H1 (cell line): ENCODE measurements at regions not wholly inside any gene's neighbourhood (a gene's known extent, or its start where the extent isn't known, plus 50 kb on each side); places are given as distances from the start of the nearest gene placed in this dataset.

Experiments used
- CTCF ChIA-PET: fragments of 300-600 bp; sonication (Branson Sonifier 250); formaldehyde crosslinking; loops from one replicate; lab custom pipeline; 2021; ENCODE audit not compliant: partially characterized antibody; lab: Charles Lee
- POLR2A ChIA-PET: fragments of 300-600 bp; sonication (Branson Sonifier 250); formaldehyde crosslinking; loops from one replicate; lab custom pipeline; 2021; ENCODE audit warnings: inconsistent platforms; ENCODE audit not compliant: partially characterized antibody; lab: Charles Lee
- DNase-seq, 2 experiments: peaks; one replicate each; pipeline versions ENCODE4 v3.0.0 to v3.0.0-alpha.2; 2010 to 2022; ENCODE audit warnings: low spot score in 2 of 2, low read depth in 1 of 2, mixed read lengths in 1 of 2
- FAIRE-seq: peaks from 2 replicates; lab custom pipeline; 2011; peaks lifted over from hg19 to GRCh38; lab: Jason Lieb, UNC
- H2AFZ ChIP-seq: 2 replicates; pipeline ENCODE4 v1.8.1; 2012; ENCODE audit warnings: low read length, inconsistent platforms
- H2AK5ac ChIP-seq: 2 replicates; pipeline ENCODE4 v1.6.1; 2013; ENCODE audit warnings: low read depth, low read length
- H2BK120ac ChIP-seq: replicated peaks from 2 replicates; pipeline ENCODE3; 2013; ENCODE audit warnings: low read depth, low read length, inconsistent platforms
- H2BK12ac ChIP-seq: 2 replicates; pipeline ENCODE4 v1.6.1; 2013; ENCODE audit warnings: low read depth, low read length
- H2BK15ac ChIP-seq: 2 replicates; pipeline ENCODE4 v1.6.1; 2013; ENCODE audit warnings: low read length
- H2BK20ac ChIP-seq: 2 replicates; pipeline ENCODE4 v1.6.1; 2013; ENCODE audit warnings: low read length
- H2BK5ac ChIP-seq: 2 replicates; pipeline ENCODE4 v1.6.1; 2013; ENCODE audit warnings: low read depth, low read length
- H3K14ac ChIP-seq: 2 replicates; pipeline ENCODE4 v1.6.1; 2013; ENCODE audit warnings: inconsistent platforms; ENCODE audit not compliant: insufficient read length
- H3K18ac ChIP-seq: 2 replicates; pipeline ENCODE4 v1.6.1; 2013; ENCODE audit warnings: low read length; ENCODE audit errors: extremely low read depth
- H3K23ac ChIP-seq: 2 replicates; pipeline ENCODE4 v1.6.1; 2013; ENCODE audit warnings: inconsistent platforms; ENCODE audit not compliant: insufficient read length
- H3K23me2 ChIP-seq: 2 replicates; pipeline ENCODE4 v1.6.1; 2013; ENCODE audit warnings: low read depth, low read length
- H3K27ac ChIP-seq: 2 replicates; pipeline ENCODE4 v1.6.1; 2011; ENCODE audit warnings: low read depth, low read length, inconsistent platforms
- H3K27me3 ChIP-seq, 4 experiments: replicated peaks in 1 of 4; 1 replicate in 1 of 4; 2 replicates in 3 of 4; pipeline versions ENCODE4 v1.6.1 to v1.8.1; 2011 to 2013; ENCODE audit warnings: low read length in 3 of 4, mild to moderate bottlenecking in 3 of 4, inconsistent platforms in 2 of 4, mixed read lengths in 2 of 4, moderate library complexity in 1 of 4; ENCODE audit not compliant: control insufficient read depth in 3 of 4, insufficient read depth in 3 of 4; ENCODE audit errors: extremely low read depth in 1 of 4
- H3K36me3 ChIP-seq, 4 experiments: 2 replicates each; pipeline versions ENCODE4 v1.6.1 to v1.8.1; 2011 to 2013; ENCODE audit warnings: mild to moderate bottlenecking in 4 of 4, low read length in 3 of 4, moderate library complexity in 2 of 4, control low read depth in 1 of 4, inconsistent platforms in 1 of 4; ENCODE audit not compliant: insufficient read depth in 4 of 4, control insufficient read depth in 2 of 4
- H3K4ac ChIP-seq: replicated peaks from 2 replicates; pipeline ENCODE3; 2013; ENCODE audit warnings: low read length, low read depth, mixed read lengths, inconsistent platforms; ENCODE audit not compliant: insufficient read length
- H3K4me1 ChIP-seq, 4 experiments: replicated peaks in 1 of 4; 1 replicate in 1 of 4; 2 replicates in 3 of 4; pipeline versions ENCODE4 v1.6.1 to v1.8.1; 2011 to 2013; ENCODE audit warnings: low read length in 3 of 4, inconsistent platforms in 2 of 4, mixed read lengths in 1 of 4; ENCODE audit not compliant: insufficient read depth in 4 of 4, control insufficient read depth in 3 of 4
- H3K4me2 ChIP-seq, 2 experiments: 2 replicates each; pipeline versions ENCODE4 v1.6.1 to v1.8.1; 2011 to 2013; ENCODE audit warnings: low read depth in 2 of 2, low read length in 2 of 2, control low read depth in 1 of 2, inconsistent platforms in 1 of 2, mild to moderate bottlenecking in 1 of 2; ENCODE audit not compliant: insufficient read depth in 1 of 2
- H3K4me3 ChIP-seq, 4 experiments: fragments of 200-600, 300-600 bp in 1 of 4; sonication (generic), shearing (Covaris generic), sonication (Bioruptor Twin) in 1 of 4; 2 replicates each; pipeline versions ENCODE4 v1.5.1 to v1.8.1; 2011 to 2016; ENCODE audit warnings: low read length in 4 of 4, low read depth in 3 of 4, control low read depth in 2 of 4, inconsistent platforms in 2 of 4, mild to moderate bottlenecking in 2 of 4, mixed read lengths in 1 of 4, moderate library complexity in 1 of 4; ENCODE audit not compliant: insufficient read depth in 2 of 4; ENCODE audit errors: extremely low read depth in 1 of 4
- H3K56ac ChIP-seq: replicated peaks from 2 replicates; pipeline ENCODE3; 2013; ENCODE audit warnings: low read depth, mild to moderate bottlenecking, mixed read lengths, low read length, inconsistent platforms; ENCODE audit not compliant: insufficient read length
- H3K79me1 ChIP-seq: 2 replicates; pipeline ENCODE4 v1.6.1; 2013; ENCODE audit warnings: low read depth, low read length, control low read depth
- H3K79me2 ChIP-seq, 2 experiments: 2 replicates each; pipeline versions ENCODE4 v1.6.1 to v1.8.1; 2012 to 2013; ENCODE audit warnings: low read length in 2 of 2, mild to moderate bottlenecking in 2 of 2, inconsistent platforms in 1 of 2; ENCODE audit not compliant: insufficient read depth in 2 of 2, control insufficient read depth in 1 of 2
- H3K9ac ChIP-seq, 4 experiments: replicated peaks in 1 of 4; 1 replicate in 1 of 4; 2 replicates in 3 of 4; pipeline versions ENCODE4 v1.6.1 to v1.8.1; 2011 to 2013; ENCODE audit warnings: low read depth in 3 of 4, low read length in 3 of 4, control low read depth in 2 of 4, mild to moderate bottlenecking in 2 of 4, moderate library complexity in 2 of 4, inconsistent platforms in 1 of 4; ENCODE audit errors: extremely low read depth in 1 of 4
- H3K9me3 ChIP-seq, 2 experiments: 2 replicates each; pipeline versions ENCODE4 v1.6.1 to v1.8.1; 2012 to 2013; ENCODE audit warnings: mild to moderate bottlenecking in 2 of 2, moderate library complexity in 2 of 2, control low read depth in 1 of 2, inconsistent platforms in 1 of 2, low read depth in 1 of 2, low read length in 1 of 2, mixed read lengths in 1 of 2; ENCODE audit not compliant: insufficient read depth in 2 of 2
- H4K20me1 ChIP-seq, 2 experiments: replicated peaks in 1 of 2; 2 replicates each; pipeline versions ENCODE3 to v1.8.1; 2011 to 2013; ENCODE audit warnings: inconsistent platforms in 2 of 2, low read length in 2 of 2, mild to moderate bottlenecking in 1 of 2; ENCODE audit not compliant: insufficient read depth in 2 of 2, control insufficient read depth in 1 of 2
- H4K5ac ChIP-seq: 2 replicates; pipeline ENCODE4 v1.6.1; 2013; ENCODE audit warnings: low read length, low read depth, mixed read lengths, inconsistent platforms; ENCODE audit not compliant: insufficient read length
- H4K8ac ChIP-seq: 2 replicates; pipeline ENCODE4 v1.8.0; 2013; ENCODE audit warnings: mild to moderate bottlenecking, moderate library complexity, low read length, inconsistent platforms; ENCODE audit not compliant: insufficient read depth; ENCODE audit errors: extremely low read depth
- H4K91ac ChIP-seq: replicated peaks from 2 replicates; pipeline ENCODE3; 2013; ENCODE audit warnings: low read length, mixed read lengths, inconsistent platforms; ENCODE audit not compliant: insufficient read length
- ASH2L ChIP-seq: fragments of 200-600, 300-600 bp; sonication (generic); IDR thresholded peaks from one replicate; pipeline ENCODE4 v1.7.1; 2017; ENCODE audit warnings: low read length
- WGBS, 2 experiments: shearing (Covaris generic) in 1 of 2; methylation state at CpG; one replicate each; pipeline versions ENCODE4 v1.1.6 to v1.1.7; 2013 to 2015; ENCODE audit warnings: low lambda C conversion rate in 2 of 2, mixed read lengths in 2 of 2, inconsistent platforms in 1 of 2, low coverage in 1 of 2, missing lambda C conversion rate in 1 of 2; ENCODE audit not compliant: insufficient replicate concordance in 2 of 2, insufficient coverage in 1 of 2, insufficient read length in 1 of 2; ENCODE audit errors: extremely low coverage in 1 of 2, missing lambda C conversion rate in 1 of 2; 5-methylcytosine and 5-hydroxymethylcytosine counted together
- TF ChIP-seq, protein P1 (sequence below): IDR thresholded peaks from 2 replicates; pipeline ENCODE4 v1.6.1; 2012; ENCODE audit warnings: inconsistent platforms

DNA sequence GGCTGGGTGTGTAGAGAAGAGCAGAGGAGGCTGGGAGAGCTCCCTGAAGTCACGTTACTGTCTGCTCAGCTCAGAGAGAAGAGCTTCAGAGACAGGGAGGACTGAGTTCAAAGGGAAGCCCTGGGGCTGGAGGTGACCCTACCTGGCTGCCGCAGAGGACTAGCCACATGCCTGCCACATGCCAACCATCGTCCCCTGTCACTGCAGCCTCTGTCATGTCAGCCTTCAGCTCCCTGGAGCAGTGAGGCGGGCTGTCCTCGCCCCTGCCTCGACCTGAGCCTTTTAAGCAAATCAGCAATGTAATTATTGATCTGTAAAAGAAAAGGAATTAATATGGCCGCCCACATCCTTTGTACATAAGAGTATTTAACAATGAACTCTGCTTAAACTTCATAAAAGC, 89.3 kb upstream of the RET start:
- ChIA-PET POLR2A (no interaction called here), CTCF (interaction anchor here (1.0 to 2.1 kb wide), 4 partner anchors 10 to 91 kb away, joined by 3 to 9 read pairs (median 6); no protein-coding TSS in a partner anchor)
- TF ChIP-seq ASH2L, result no peak
- TF ChIP-seq, protein P1, sequence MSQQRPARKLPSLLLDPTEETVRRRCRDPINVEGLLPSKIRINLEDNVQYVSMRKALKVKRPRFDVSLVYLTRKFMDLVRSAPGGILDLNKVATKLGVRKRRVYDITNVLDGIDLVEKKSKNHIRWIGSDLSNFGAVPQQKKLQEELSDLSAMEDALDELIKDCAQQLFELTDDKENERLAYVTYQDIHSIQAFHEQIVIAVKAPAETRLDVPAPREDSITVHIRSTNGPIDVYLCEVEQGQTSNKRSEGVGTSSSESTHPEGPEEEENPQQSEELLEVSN, result no peak
- H3K23ac ChIP-seq, result no peak overlapping the region
- no peak overlapping the region for H2BK120ac ChIP-seq
- H3K56ac ChIP-seq, result no peak overlapping the region
- H2BK5ac ChIP-seq, result no peak overlapping the region; the same call in 1 of the 2 replicates
- H3K79me2 ChIP-seq, result no peaks in the 10 kb centered on the region
- H3K9me3 ChIP-seq, result no peaks in the 10 kb centered on the region
- no peak overlapping the region; the same call in 1 of the 2 replicates for H4K8ac ChIP-seq
- H2BK15ac ChIP-seq, result no peak overlapping the region
- H3K23me2 ChIP-seq, result no peaks in the 10 kb centered on the region
- H3K4me3 ChIP-seq, result no peak overlapping the region
- DNase-seq (peak in 1 of 2 experiments; percentile 35), FAIRE-seq (no peak)
- H3K36me3 ChIP-seq, result no peaks in the 10 kb centered on the region
- H3K18ac ChIP-seq, result no peak overlapping the region
- no peak overlapping the region for H4K91ac ChIP-seq
- no peak overlapping the region for H2AFZ ChIP-seq
- H3K4me2 ChIP-seq, result no peak overlapping the region
- H3K79me1 ChIP-seq, result no peaks in the 10 kb centered on the region
- H4K5ac ChIP-seq, result no peak overlapping the region
- H4K20me1 ChIP-seq, result no peaks in the 10 kb centered on the region
- no peak overlapping the region for H2BK20ac ChIP-seq
- no peak overlapping the region for H2AK5ac ChIP-seq
- no peaks in the 10 kb centered on the region for H3K27me3 ChIP-seq
- H3K14ac ChIP-seq, result no peak overlapping the region
- H3K9ac ChIP-seq, result no peak overlapping the region
- no peak overlapping the region for H3K4ac ChIP-seq
- H2BK12ac ChIP-seq, result no peak overlapping the region
- WGBS, 2 experiments, result 86% methylated on average over 7 of the region's 7 CpGs; no CpG with 5 or more reads in 1 of the 2 experiments
- H3K4me1 ChIP-seq, result no peaks in the 10 kb centered on the region
- no peak overlapping the region for H3K27ac ChIP-seq
